ENCODE measurements at regions not wholly inside any gene's neighbourhood (a gene's known extent, or its start where the extent isn't known, plus 50 kb on each side); places are given as distances from the start of the nearest gene placed in this dataset.

GRCh38 chr14:44782775-44783238 lies 178.9 kb downstream of the KLHL28 start:
- TF ChIP-seq, protein P1, sequence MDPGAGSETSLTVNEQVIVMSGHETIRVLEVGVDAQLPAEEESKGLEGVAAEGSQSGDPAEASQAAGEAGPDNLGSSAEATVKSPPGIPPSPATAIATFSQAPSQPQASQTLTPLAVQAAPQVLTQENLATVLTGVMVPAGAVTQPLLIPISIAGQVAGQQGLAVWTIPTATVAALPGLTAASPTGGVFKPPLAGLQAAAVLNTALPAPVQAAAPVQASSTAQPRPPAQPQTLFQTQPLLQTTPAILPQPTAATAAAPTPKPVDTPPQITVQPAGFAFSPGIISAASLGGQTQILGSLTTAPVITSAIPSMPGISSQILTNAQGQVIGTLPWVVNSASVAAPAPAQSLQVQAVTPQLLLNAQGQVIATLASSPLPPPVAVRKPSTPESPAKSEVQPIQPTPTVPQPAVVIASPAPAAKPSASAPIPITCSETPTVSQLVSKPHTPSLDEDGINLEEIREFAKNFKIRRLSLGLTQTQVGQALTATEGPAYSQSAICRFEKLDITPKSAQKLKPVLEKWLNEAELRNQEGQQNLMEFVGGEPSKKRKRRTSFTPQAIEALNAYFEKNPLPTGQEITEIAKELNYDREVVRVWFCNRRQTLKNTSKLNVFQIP (CRISPR knock-in tag; IDR thresholded peaks at IDR 0.05; ENCODE audit: borderline replicate concordance, low read depth) = no peak
- TF ChIP-seq RARB (CRISPR knock-in tag; IDR thresholded peaks at IDR 0.05) (no peak), ZC3H10 (CRISPR knock-in tag; IDR thresholded peaks at IDR 0.05) (no peak), ARNTL (CRISPR knock-in tag; IDR thresholded peaks at IDR 0.05; ENCODE audit: borderline replicate concordance, low read depth) (no peak), PATZ1 (CRISPR knock-in tag; IDR thresholded peaks at IDR 0.05; ENCODE audit: borderline replicate concordance) (no peak), BACH2 (CRISPR knock-in tag; IDR thresholded peaks at IDR 0.05; ENCODE audit: borderline replicate concordance) (no peak), ZFP3 (CRISPR knock-in tag; IDR thresholded peaks at IDR 0.05) (no peak)

Data from SK-N-SH treated with all-trans-retinoic acid at 6 μM for 48 hours (cell line).